ENCODE measurements at regions not wholly inside any gene's neighbourhood (a gene's known extent, or its start where the extent isn't known, plus 50 kb on each side); places are given as distances from the start of the nearest gene placed in this dataset.

GRCh38 chr15:69562564-69562963, 109.9 kb downstream of the RPLP1 start:
- TF ChIP-seq TCF12 (IDR thresholded peaks at IDR 0.05; ENCODE audit: low read depth) (no peak), EGR1 (IDR thresholded peaks at IDR 0.05) (no peak), CREB1 (IDR thresholded peaks at IDR 0.05; ENCODE audit: low read depth) (no peak), EP300 (IDR thresholded peaks at IDR 0.05; ENCODE audit: borderline replicate concordance) (no peak), YY1 (IDR thresholded peaks at IDR 0.05; ENCODE audit: low read depth) (no peak), MAX (IDR thresholded peaks at IDR 0.05) (no peak), TEAD4 (IDR thresholded peaks at IDR 0.05) (no peak), REST (IDR thresholded peaks at IDR 0.05; ENCODE audit: low read depth) (no peak), NFIC (IDR thresholded peaks at IDR 0.05) (no peak), ZBTB7A (IDR thresholded peaks at IDR 0.05; ENCODE audit: low read depth) (no peak), USF1 (IDR thresholded peaks at IDR 0.05) (no peak), CEBPB (IDR thresholded peaks at IDR 0.05) (no peak), FOXM1 (IDR thresholded peaks at IDR 0.05; ENCODE audit: borderline replicate concordance, low read depth) (no peak), TAF1 (IDR thresholded peaks at IDR 0.05; ENCODE audit: low read depth) (no peak), RAD21 (IDR thresholded peaks at IDR 0.05; ENCODE audit: low read depth) (no peak)

GRCh38 chr15:69565066-69565655, 112.5 kb downstream of the RPLP1 start:
- no peak for TF ChIP-seq EGR1 (IDR thresholded peaks at IDR 0.05)
- no peak for TF ChIP-seq YY1 (IDR thresholded peaks at IDR 0.05; ENCODE audit: low read depth)
- no peak for TF ChIP-seq CREB1 (IDR thresholded peaks at IDR 0.05; ENCODE audit: low read depth)
- no peak for TF ChIP-seq NFIC (IDR thresholded peaks at IDR 0.05)

GRCh38 chr15:69568173-69569009, 115.8 kb downstream of the RPLP1 start:
- TF ChIP-seq EGR1 (IDR thresholded peaks at IDR 0.05) (no peak), MAX (IDR thresholded peaks at IDR 0.05) (no peak), TAF1 (IDR thresholded peaks at IDR 0.05; ENCODE audit: low read depth) (no peak), FOXM1 (IDR thresholded peaks at IDR 0.05; ENCODE audit: borderline replicate concordance, low read depth) (no peak), YY1 (IDR thresholded peaks at IDR 0.05; ENCODE audit: low read depth) (no peak), TCF12 (IDR thresholded peaks at IDR 0.05; ENCODE audit: low read depth) (no peak), NFIC (IDR thresholded peaks at IDR 0.05) (no peak), USF1 (IDR thresholded peaks at IDR 0.05) (no peak), CREB1 (IDR thresholded peaks at IDR 0.05; ENCODE audit: low read depth) (no peak)

GRCh38 chr15:69570454-69570853, 117.8 kb downstream of the RPLP1 start:
- TF ChIP-seq YY1 (IDR thresholded peaks at IDR 0.05; ENCODE audit: low read depth) (no peak), CREB1 (IDR thresholded peaks at IDR 0.05; ENCODE audit: low read depth) (no peak), TCF12 (IDR thresholded peaks at IDR 0.05; ENCODE audit: low read depth) (no peak), EGR1 (IDR thresholded peaks at IDR 0.05) (no peak), TEAD4 (IDR thresholded peaks at IDR 0.05) (no peak), NFIC (IDR thresholded peaks at IDR 0.05) (no peak), MAX (IDR thresholded peaks at IDR 0.05) (no peak), FOXM1 (IDR thresholded peaks at IDR 0.05; ENCODE audit: borderline replicate concordance, low read depth) (no peak), USF1 (IDR thresholded peaks at IDR 0.05) (no peak), REST (IDR thresholded peaks at IDR 0.05; ENCODE audit: low read depth) (no peak), TAF1 (IDR thresholded peaks at IDR 0.05; ENCODE audit: low read depth) (no peak), ZBTB7A (IDR thresholded peaks at IDR 0.05; ENCODE audit: low read depth) (no peak), CEBPB (IDR thresholded peaks at IDR 0.05) (no peak), EP300 (IDR thresholded peaks at IDR 0.05; ENCODE audit: borderline replicate concordance) (no peak), RAD21 (IDR thresholded peaks at IDR 0.05; ENCODE audit: low read depth) (no peak)

- TF ChIP-seq FOXM1 (IDR thresholded peaks at IDR 0.05; ENCODE audit: borderline replicate concordance, low read depth) (no peak), TCF12 (IDR thresholded peaks at IDR 0.05; ENCODE audit: low read depth) (no peak), ZBTB7A (IDR thresholded peaks at IDR 0.05; ENCODE audit: low read depth) (no peak), USF1 (IDR thresholded peaks at IDR 0.05) (no peak), TAF1 (IDR thresholded peaks at IDR 0.05; ENCODE audit: low read depth) (no peak), REST (IDR thresholded peaks at IDR 0.05; ENCODE audit: low read depth) (no peak), TEAD4 (IDR thresholded peaks at IDR 0.05) (no peak), EP300 (IDR thresholded peaks at IDR 0.05; ENCODE audit: borderline replicate concordance) (no peak), YY1 (IDR thresholded peaks at IDR 0.05; ENCODE audit: low read depth) (no peak), RAD21 (IDR thresholded peaks at IDR 0.05; ENCODE audit: low read depth) (no peak), EGR1 (IDR thresholded peaks at IDR 0.05) (no peak), CEBPB (IDR thresholded peaks at IDR 0.05) (no peak), MAX (IDR thresholded peaks at IDR 0.05) (no peak), NFIC (IDR thresholded peaks at IDR 0.05) (no peak), CREB1 (IDR thresholded peaks at IDR 0.05; ENCODE audit: low read depth) (no peak)
Observed at GRCh38 chr15:69570997-69571396, 118.4 kb downstream of the RPLP1 start.

Data from Ishikawa (cell line).